CMK (cell line): ENCODE measurements at regions not wholly inside any gene's neighbourhood (a gene's known extent, or its start where the extent isn't known, plus 50 kb on each side); places are given as distances from the start of the nearest gene placed in this dataset.
"Not testable (repeated sequence)": the region's sequence is repeated elsewhere in the genome, so short reads cannot be mapped to it uniquely, and the experiment has no call there.

Source experiments
- DNase-seq: peaks from one replicate; pipeline ENCODE4 v3.0.0-alpha.2; 2010; ENCODE audit warnings: low read depth

DNA sequence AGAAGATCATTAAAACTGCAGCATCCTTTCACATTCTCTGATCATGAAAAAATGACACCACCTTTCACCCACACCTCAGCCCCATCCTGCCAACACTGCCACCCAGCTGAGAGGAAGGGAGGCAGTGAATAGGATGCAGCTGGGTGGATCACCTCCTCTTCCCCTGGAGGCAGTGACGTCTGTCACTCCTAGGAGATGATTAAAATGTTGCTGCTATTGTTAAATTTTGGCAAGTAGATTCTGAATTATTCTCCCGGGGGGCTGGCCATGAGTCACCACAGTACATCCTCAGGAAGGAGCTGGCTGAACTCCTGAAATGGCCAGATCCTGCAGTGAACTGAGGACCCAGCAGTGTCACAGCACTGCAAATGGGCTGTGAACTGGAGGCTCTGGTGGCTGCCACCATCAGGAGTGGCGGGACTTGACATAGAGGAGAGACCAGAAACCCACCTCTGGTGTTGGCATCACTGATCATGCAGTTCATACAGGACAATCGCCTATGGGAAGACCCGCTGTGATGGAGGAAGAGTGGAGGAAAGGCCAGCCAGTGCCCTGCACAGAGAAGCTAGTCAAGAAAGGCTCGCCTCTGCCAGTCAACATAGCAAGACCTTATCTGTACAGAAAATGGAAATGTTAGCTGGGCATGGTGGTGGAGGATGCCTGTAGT is 199.1 kb downstream of the FAM43A start:
- no peak for DNase-seq

DNA sequence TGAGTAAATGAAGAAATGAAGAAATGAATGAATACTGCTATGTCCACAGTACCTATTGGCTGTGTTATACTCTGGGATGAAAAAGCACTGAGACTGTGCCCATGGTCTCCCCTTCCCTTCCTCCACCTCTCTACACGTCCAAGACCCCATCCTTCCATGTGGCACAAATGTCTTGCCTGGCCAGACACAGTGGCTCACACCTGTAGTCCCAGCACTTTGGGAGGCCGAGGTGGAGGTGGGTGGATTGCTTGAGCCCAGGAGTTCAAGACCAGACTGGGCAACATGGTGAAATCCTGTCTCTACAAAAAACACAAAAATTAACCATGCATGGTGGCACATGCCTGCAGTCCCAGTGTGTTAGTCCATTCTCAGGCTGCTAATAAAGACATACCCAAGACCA is 200.1 kb downstream of the FAM43A start:
- DNase-seq: no peak

DNA sequence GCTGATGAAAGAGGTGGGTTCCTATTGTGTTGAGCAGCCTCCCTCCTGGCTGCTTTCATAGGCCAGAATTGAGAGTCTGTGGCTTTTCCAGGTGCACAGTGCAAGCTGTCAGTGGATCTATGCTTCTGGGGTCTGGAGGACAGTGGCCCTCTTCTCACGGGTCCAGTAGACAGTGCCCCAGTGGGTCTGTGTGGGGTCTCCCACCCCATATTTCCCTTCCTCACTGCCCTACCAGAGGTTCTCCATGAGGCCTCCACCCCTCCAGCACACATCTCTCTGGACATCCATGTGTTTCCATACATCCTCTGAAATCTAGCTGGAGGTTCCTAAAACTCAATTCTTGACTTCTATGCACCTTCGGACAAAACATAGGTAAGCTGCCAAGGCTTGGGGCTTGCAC is 201.2 kb downstream of the FAM43A start:
- no peak for DNase-seq

DNA sequence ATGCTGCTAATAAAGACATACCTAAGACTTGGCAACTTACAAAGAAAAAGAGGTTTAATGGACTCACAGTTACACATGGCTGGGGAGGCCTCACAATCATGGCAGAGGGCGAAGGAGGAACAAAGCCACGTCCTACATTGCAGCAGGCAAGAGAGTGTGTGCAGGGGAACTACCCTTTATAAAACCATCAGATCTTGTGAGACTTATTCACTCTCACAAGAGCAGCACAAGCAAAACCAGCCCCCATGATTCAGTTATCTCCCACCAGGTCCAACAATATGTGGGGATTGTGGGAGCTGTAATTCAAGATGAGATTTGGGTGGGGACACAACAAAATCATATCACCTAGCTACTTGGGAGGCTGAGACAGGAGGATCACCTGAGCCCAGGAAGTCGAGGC is 202.4 kb downstream of the FAM43A start:
- DNase-seq: not testable (repeated sequence)

DNA sequence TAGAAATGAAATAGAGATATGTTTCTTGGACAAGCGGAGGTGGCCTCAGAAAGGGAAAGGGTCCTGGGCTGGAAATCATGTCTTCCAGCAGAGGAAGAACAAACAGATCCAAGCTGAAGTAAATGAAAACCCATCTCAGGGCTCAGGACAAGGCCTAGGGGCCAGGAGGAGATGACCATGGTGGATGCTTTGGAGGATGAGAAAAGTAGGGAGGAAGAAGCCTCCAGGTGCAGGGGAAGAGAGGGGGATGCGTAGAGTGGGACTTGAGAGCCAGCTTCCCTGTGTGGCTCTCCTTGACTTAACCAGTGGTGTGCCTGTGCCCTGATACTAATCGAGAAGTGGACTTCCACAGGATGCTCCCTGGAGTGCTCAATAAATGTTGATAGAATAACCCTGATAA is 203.2 kb downstream of the FAM43A start:
- DNase-seq: no peak

DNA sequence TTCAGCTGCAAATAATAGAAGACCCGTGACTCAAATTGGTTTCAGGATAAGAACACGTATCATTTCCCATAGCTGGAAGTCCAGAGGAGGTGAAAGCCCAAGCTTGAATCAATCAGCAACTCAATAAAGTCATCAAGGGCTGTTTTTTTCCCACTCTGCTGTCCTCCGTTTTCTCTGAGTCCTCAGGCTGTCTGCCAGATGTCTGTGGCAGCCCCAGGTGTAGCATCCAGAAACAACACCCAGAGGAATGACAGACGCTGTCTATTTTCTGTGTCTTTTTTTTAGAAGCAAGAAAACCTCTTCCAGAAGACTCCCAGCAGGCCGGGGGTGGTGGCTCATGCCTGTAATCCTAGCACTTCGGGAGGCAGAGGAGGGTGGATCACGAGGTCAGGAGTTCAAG is 204.4 kb downstream of the FAM43A start:
- no peak for DNase-seq

DNA sequence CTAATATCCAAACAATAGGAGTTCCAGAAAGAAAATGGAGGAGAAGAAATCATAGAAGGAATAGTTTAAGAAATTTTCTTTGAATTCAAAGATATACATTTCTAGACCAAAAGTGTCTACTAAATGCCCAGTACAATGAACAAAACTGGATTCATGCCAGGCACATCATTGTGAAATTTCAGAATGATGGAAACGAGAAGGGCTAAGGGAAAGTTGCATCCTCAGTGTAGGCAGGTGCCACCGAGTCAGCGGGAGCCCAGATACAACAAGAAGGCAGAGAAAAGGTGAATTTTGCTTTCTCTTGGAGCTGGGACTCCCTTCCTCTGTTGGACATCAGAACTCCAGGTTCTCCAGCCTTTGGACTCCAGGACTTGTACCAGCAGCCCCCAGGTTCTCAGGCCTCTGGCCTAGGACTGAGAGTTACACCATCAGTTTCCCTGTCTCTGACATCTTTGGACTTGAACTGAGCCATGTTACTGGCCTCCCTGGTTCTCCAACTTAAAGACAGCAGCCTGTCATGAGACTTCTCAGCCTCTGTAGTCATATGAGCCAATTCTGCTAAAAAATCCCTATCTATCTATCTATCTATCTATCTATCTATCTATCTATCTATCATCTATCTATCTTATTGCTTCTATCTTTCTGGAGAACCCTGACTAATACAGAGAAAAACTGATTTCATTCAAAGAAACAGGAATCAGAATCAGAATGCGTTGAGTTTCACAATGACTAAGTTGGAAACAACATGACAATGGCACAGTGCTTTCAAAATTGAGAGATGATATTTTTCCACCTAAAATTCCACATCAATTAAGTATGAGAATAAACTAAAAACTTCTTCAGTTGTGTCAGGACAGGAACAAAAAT is 207.7 kb downstream of the FAM43A start:
- no peak for DNase-seq

DNA sequence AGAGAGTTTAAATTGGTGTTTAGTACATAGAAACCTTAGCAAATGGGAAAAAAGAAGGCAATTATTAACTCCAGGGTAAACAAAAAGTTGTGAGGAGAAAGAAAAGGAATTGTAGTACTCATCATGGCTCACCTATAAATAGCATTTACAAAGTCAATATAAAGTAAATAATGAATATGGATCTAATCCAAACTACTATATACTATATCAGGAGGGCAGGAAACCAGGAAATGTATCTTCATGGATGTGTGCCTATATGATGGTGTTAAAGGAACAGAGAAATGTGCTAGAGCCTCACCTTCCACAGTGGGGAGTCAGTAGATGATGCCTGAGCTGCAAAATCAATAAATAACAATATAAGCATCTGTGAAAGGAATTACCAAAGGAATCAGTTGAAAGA is 208.9 kb downstream of the FAM43A start:
- DNase-seq: no peak

DNA sequence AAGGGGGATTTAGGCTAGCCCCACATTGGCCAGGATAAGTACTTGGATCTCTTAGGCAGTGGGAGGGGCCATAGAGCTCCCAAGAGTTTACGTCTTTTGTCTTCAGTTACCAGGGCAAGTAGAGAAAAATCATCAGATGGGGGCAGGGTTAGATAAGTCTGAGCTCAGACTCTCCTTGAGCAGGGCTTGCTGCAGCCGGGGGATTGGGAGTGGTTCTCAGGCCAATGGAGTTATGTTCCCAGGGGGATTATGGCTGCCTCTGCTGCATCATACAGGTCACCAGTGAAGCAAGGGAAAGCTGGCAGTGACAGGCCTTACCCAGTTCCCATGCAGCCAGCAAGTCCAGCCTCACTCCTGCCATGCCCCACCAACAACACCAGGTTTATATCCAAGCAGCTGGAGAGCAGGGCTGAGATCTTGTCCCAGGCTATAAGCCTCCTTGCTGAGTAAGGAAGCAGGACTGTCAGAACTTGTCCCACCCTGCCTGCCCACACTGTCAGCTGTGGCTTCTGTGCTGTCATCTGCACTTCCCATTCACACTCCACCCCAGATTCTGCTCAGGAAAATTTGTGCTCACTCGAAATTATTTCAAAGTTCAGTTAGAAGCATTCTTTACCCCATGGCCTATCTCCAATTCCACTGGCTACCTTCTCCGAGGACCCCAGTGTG is 215.3 kb downstream of the FAM43A start:
- DNase-seq: peak; percentile 32

DNA sequence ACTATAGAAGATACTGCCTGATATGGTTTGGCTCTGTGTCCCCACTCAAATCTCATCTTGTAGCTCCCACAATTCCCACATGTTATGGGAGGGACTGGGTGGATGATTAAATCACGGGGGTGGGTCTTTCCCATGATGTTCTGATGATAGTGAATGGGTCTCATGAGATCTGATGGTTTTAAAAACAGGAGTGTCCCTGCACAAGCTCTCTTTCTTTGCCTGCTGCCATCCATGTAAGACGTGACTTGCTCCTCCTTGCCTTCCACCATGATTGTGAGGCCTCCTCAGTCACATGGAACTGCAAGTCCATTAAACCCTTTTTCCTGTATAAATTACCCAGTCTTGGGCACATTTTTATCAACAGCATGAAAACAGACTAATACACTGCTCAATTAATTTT is 217.8 kb downstream of the FAM43A start:
- not testable (repeated sequence) for DNase-seq

DNA sequence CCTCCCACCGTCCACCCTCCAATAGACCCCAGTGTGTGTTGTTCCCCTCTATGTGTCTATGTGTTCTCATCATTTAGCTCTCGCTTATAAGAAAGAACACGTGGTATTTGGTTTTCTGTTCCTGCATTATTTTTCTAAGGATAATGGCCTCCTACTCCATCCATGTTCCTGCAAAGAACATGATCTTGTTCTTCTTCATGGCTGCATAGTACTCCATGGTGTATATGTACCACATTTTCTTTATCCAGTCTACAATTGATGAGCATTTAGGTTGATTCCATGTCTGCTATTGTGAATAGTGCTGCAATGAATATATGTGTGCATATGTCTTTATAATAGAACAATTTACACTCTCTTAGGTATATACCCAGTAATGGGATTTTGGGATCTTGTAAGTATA is 219.3 kb downstream of the FAM43A start:
- not testable (repeated sequence) for DNase-seq

DNA sequence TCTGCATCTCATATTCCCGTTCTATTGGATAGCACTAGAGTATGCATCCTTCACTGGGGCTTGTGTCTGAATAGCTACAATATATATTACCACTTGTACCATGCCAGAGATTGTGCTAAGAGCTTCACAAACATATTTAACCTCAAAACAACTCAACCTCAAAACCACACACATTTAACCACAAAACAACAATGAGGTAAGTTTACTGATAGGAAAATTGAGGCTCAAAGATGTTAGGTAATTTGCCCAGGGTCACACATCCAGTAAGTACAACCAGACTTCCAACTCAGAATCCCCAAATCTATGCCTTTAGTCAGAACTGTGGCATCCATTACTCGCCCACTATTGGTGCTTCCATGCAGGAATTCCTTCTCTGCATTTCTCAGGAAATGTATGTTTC is 220.0 kb downstream of the FAM43A start:
- DNase-seq: no peak

DNA sequence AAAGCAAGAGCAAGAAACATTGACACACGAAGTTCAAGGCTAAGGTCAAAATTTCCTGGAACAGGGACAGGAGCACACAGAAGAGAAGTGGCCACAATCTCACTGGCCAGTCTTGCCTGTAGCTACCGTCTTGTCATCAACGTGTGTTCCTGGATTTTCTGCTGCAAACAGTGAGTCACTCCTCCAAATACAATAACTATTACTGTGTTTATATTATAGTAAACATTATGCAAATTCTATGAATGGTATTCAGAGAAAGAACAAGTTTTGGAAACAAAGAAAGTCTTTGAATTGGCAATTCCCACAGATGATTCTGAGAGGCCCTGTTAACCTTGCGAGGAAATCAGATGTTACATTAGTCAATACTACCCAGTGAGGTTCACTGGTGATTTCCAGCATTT is 220.5 kb downstream of the FAM43A start:
- no peak for DNase-seq

DNA sequence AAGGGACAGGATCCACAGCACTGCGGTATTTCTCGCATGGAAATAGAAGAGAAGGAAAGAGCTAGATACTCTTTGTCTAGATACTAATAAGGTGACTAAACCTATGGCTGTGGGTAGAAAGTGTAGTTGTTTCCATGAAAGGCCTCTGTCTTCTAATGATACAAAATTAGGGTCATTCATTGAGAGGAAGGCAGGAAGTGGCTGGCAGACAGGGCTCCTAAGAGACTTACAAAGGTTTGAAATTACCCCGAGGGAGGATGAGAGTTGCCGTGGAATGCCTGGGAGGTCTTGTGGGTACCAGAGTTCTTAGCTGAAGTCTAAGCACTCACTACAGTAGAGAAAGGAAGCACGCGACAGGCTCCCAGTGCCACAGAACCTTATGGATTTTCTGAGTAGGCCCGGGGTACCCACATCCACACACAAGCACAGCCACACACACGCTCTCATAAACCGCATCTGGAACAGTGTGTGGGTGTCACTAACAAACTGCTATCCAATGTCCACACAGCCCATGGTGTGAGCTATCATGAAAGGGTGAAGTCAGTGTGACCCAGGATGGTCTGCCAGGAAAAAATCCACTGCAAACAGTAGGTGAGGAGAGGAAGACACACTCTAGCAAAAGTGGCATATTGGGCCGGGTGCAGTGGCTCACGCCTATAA is 221.4 kb downstream of the FAM43A start:
- DNase-seq: no peak

DNA sequence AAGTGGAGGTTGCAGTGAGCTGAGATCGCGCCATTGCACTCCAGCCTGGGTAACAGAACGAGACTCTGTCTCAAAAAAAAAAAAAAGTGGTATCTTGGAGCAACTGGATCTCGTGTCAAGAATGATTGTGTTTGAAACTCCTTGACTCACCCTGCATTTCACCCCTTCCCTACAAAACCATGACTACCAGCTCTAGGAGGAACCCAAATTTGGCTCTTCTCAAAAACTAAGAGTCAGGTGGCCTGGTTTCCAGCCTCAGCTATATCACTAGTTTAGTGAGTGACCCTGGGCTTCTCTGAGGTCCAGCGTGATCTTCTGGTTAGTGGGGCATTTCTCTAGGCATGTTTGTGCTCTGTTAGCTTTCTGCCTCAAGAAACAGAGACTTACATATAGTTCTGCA is 222.1 kb downstream of the FAM43A start:
- DNase-seq: no peak

DNA sequence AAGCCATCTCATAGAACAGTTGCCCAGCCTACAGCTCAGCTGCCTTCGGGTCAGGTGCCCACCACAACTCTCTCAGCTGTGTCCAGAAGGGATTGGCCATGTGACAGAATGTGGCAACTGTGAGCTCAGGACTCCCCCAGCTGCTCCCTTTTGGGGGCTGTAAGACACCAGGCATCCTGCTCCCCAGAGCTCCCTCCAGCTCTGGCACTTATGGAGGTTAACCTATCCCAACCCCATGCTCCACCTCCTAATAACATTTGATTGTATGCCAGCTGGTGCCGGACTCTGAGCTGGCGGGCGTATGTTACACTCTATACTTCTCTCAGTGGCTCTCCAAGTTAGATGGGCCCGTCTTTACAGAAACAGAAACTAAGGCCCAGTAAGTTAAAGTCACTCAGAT is 222.8 kb downstream of the FAM43A start:
- DNase-seq: no peak

DNA sequence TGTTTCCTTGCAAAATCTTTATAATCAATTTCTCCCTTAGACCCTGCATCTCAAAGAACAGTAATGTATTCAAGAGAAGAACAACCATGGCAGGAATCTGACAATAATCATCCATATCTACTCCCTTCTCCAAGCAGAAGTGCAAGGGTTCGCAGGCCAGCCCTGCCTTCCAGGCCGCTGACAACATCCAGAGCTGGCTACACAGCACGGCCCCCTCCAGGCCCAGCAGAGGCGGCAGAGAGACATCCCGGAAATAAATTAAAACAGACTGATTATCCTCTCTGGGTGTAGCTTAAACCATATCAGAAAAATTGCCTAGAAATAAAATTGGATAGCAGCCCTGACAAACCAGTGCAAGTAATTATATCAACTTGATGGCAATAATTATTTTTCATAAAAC is 223.3 kb downstream of the FAM43A start:
- no peak for DNase-seq

DNA sequence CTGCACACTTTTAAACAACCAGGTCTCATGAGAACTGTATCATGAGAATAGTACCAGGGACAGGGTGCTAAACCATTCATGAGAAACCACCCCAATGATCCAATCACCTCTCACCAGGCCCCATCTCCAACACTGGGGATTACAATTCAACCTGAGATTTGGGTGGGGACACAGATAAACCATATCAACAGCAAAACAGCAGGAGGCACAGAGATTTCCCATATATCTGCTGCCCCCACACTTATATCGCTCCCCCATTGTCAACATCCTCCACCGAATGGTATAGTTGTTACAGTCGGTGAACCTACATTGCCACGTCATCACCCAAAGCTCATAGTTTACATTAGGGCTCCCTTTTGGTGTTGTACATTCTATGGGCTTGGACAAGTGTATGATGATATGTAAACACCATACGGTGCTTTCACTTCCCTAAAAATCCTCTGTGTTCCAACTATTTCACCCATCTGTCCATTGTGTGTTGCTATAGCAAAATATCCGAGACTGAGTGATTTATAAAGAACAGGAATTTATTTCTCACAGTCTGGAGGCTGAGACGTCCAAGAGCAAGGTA is 224.8 kb downstream of the FAM43A start:
- no peak for DNase-seq

DNA sequence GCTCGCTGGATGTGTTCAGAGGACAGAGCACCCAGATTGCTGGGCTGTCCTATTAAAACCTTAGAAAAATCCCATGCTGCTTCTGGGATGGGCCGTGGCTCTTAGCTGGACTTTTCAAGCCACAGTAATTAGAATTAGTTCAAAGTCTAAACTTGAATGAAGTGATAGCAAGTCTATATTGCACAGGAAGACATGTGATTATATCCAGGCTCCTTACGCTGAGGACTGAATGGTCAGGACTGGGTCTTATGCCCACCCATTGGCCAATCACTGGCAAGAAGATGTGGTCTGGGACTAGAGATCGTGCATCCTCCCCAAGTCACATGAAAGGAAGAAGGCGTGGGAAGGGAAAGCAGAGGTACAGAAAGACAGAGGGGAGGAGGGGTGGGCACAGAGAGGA is 227.6 kb downstream of the FAM43A start:
- no peak for DNase-seq

DNA sequence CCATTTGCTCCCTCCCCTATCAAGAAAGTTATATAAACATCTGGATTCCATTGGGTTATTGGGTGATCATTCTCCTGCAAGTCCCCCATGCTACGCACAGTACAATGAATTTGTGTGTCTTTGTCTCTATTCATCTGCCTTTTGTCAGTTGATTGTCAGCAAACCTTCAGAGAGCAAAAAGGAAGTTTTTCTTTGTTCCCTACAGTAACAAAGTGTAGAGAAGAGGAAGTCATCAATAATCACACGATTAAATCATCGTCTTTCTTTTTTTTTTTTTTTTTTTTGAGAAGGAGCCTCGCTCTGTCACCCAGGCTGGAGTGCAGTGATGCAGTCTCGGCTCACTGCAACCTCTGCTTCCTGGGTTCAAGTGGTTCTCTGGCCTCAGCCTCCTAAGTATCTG is 239.2 kb downstream of the FAM43A start:
- DNase-seq: not testable (repeated sequence)

DNA sequence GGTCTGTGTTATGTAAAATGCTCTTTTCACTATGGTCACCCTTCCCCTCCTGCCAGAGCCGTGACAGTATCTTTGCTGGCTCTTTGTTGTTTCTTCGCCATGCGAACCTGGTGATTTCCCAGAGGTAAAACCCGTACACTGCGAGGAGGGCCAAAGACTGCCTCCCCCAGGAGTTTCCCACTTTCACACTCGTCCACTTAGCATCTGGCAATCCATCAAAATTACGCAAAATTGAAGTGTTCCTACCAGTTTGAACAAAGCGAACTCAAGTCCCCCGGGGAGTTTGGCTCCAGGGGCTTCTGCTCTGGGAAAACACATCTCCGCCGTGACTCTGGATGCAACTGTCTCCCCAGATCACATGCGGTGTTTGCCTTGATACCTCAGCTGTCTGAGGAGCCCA is 239.9 kb downstream of the FAM43A start:
- DNase-seq: no peak

DNA sequence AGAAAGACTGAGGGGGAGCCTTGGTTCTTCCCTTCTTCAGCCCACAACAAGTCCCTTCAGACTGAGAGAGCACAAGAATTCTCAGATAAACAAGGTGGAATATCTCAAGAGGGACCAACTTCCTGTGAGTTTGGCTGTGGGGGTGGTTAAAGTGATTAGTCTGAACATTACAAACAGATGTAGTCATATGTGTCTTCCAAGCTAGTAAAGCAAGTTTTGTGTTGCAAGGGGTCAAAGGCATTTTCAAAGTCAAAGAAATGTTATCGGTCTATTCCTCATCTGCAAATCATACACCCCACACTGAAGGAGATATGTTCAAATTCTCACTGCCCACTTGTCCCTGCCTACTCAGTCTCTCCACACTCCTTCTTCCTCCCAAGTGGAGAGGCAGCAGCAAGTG is 242.5 kb downstream of the FAM43A start:
- DNase-seq: no peak
